22Rv1 (cell line): ENCODE measurements at regions not wholly inside any gene's neighbourhood (a gene's known extent, or its start where the extent isn't known, plus 50 kb on each side); places are given as distances from the start of the nearest gene placed in this dataset.

Source experiments
- CTCF ChIP-seq: fragments of 450-650 bp; IDR thresholded peaks from 2 replicates; pipeline ENCODE4 v1.5.1; 2017; ENCODE audit warnings: mild to moderate bottlenecking
- ZFX ChIP-seq: fragments of 450-650 bp; IDR thresholded peaks from 2 replicates; pipeline ENCODE4 v1.6.1; 2017; ENCODE audit warnings: antibody characterized with exemption, borderline replicate concordance

GRCh38 chrX:98514032-98514431, 1630.3 kb downstream of the RPA4 start:
- TF ChIP-seq CTCF (no peak), ZFX (no peak)
